ENCODE measurements at regions not wholly inside any gene's neighbourhood (a gene's known extent, or its start where the extent isn't known, plus 50 kb on each side); places are given as distances from the start of the nearest gene placed in this dataset.
"Not testable (repeated sequence)": the region's sequence is repeated elsewhere in the genome, so short reads cannot be mapped to it uniquely, and the experiment has no call there.

- not testable (repeated sequence) for DNase-seq
Measured at GRCh38 chr15:31681529-31682259, 348.6 kb upstream of the CHRNA7 start.

- DNase-seq, result not testable (repeated sequence)
Measured at GRCh38 chr15:31687088-31687487, 343.2 kb upstream of the CHRNA7 start.

GRCh38 chr15:31696509-31696908 is 333.8 kb upstream of the CHRNA7 start:
- DNase-seq, result not testable (repeated sequence)

GRCh38 chr15:31705076-31705678 is 325.1 kb upstream of the CHRNA7 start:
- not testable (repeated sequence) for DNase-seq

- not testable (repeated sequence) for DNase-seq
Measured at GRCh38 chr15:31707944-31708702, 322.2 kb upstream of the CHRNA7 start.

GRCh38 chr15:31708703-31709327 is 321.5 kb upstream of the CHRNA7 start:
- not testable (repeated sequence) for DNase-seq

GRCh38 chr15:31709479-31709878 is 320.8 kb upstream of the CHRNA7 start:
- DNase-seq, result not testable (repeated sequence)

GRCh38 chr15:31710806-31711205 is 319.5 kb upstream of the CHRNA7 start:
- DNase-seq, result not testable (repeated sequence)

- not testable (repeated sequence) for DNase-seq
Measured at GRCh38 chr15:31715208-31715607, 315.1 kb upstream of the CHRNA7 start.

- DNase-seq, result not testable (repeated sequence)
Measured at GRCh38 chr15:31718625-31719024, 311.7 kb upstream of the CHRNA7 start.

GRCh38 chr15:31719396-31720022 is 310.8 kb upstream of the CHRNA7 start:
- not testable (repeated sequence) for DNase-seq

- not testable (repeated sequence) for DNase-seq
Measured at GRCh38 chr15:31723019-31723418, 307.3 kb upstream of the CHRNA7 start.

- not testable (repeated sequence) for DNase-seq
Measured at GRCh38 chr15:31724903-31725302, 305.4 kb upstream of the CHRNA7 start.

GRCh38 chr15:31725619-31726018 is 304.7 kb upstream of the CHRNA7 start:
- DNase-seq, result not testable (repeated sequence)

- no peak for DNase-seq
Measured at GRCh38 chr15:31727612-31728011, 302.7 kb upstream of the CHRNA7 start.

GRCh38 chr15:31732726-31733125 is 297.6 kb upstream of the CHRNA7 start:
- no peak for DNase-seq

- DNase-seq, result no peak
Measured at GRCh38 chr15:31733424-31733823, 296.9 kb upstream of the CHRNA7 start.

GRCh38 chr15:31740203-31740602 is 290.1 kb upstream of the CHRNA7 start:
- no peak for DNase-seq

GRCh38 chr15:31745841-31746240 is 284.5 kb upstream of the CHRNA7 start:
- DNase-seq, result no peak

- DNase-seq, result peak; percentile 14
Measured at GRCh38 chr15:31752065-31752762, 278.1 kb upstream of the CHRNA7 start.

GRCh38 chr15:31752905-31753304 is 277.4 kb upstream of the CHRNA7 start:
- no peak for DNase-seq

Measured in skin of body (tissue), 1 donor.